Muscle of leg (tissue), 3 donors: ENCODE measurements at regions not wholly inside any gene's neighbourhood (a gene's known extent, or its start where the extent isn't known, plus 50 kb on each side); places are given as distances from the start of the nearest gene placed in this dataset.
"Not testable (repeated sequence)": the region's sequence is repeated elsewhere in the genome, so short reads cannot be mapped to it uniquely, and the experiment has no call there.

Source experiments
- DNase-seq: peaks from one replicate; pipeline ENCODE4 v3.0.0; 2013
- H3K27ac ChIP-seq: one replicate; pipeline ENCODE4 v1.5.1; 2013; ENCODE audit warnings: mild to moderate bottlenecking, low read length, control low read depth
- H3K27me3 ChIP-seq: one replicate; pipeline ENCODE4 v1.6.1; 2013; ENCODE audit warnings: low read length; ENCODE audit not compliant: control insufficient read depth, insufficient read depth
- H3K36me3 ChIP-seq: one replicate; pipeline ENCODE4 v1.6.1; 2013; ENCODE audit warnings: low read length; ENCODE audit not compliant: control insufficient read depth, insufficient read depth
- H3K4me1 ChIP-seq: one replicate; pipeline ENCODE4 v1.6.1; 2013; ENCODE audit warnings: low read length; ENCODE audit not compliant: control insufficient read depth, insufficient read depth
- H3K4me3 ChIP-seq: one replicate; pipeline ENCODE4 v1.5.1; 2013; ENCODE audit warnings: low read length, control low read depth
- H3K9me3 ChIP-seq: replicated peaks from 2 replicates; pipeline ENCODE4 v1.6.1; 2013; ENCODE audit warnings: low read depth, low read length; ENCODE audit not compliant: control insufficient read depth
- WGBS: methylation state at CpG from one replicate; pipeline ENCODE4 v1.1.5; 2013; ENCODE audit warnings: missing lambda C conversion rate; ENCODE audit not compliant: insufficient coverage; 5-methylcytosine and 5-hydroxymethylcytosine counted together

DNA sequence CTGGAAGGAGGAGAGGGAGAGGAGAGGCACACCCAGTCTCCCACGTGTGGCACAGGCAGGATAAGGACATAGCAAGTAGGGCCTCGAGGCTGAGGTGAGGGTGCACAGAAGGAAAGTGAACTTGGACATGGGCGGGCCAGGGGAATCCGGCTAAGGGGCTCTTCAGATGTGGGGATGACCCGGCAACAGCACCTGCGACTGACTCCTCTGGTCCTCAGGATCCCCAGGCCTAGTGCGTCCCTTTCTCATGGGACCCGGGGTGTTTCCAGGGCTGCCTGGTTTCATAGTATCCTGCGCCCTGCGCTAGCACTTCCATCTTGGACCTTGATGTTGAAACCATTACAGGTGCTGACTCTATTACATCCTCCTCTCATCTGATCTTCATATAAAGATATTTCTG, 96.1 kb upstream of the LYZL2 start:
- Histone ChIP-seq H3K36me3 (no peaks in the 10 kb centered on the region), H3K27me3 (no peaks in the 10 kb centered on the region), H3K27ac (no peak overlapping the region), H3K4me3 (no peak overlapping the region), H3K4me1 (peaks cover 7% of the 10 kb centered on the region), H3K9me3 (no peaks in the 10 kb centered on the region)
- WGBS: 91% methylated on average over 10 of the region's 10 CpGs
- DNase-seq: no peak

DNA sequence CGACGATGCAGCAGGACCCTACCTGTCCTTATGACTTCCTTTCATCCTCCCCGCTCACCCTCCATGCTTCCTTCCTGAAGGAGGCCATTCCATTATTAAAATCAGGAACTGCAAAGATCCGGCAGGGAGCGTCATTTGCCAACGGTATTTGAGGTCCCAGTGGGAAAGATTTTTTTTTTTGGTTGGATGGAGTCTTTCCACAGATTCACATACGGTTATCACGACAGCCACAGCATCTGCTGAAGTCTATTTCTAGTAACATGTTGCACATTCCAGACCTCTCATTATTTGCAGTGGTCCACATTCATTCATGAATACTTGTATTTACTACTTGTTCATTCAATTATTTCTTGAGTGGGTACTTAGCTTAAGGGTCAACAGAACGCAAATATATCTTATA, 94.7 kb upstream of the LYZL2 start:
- WGBS: no CpG with 5 or more reads among the region's 9 CpGs
- no peaks in the 10 kb centered on the region for H3K9me3 ChIP-seq
- H3K27ac ChIP-seq: no peak overlapping the region
- no peaks in the 10 kb centered on the region for H3K36me3 ChIP-seq
- no peak overlapping the region for H3K4me3 ChIP-seq
- peaks cover 7% of the 10 kb centered on the region for H3K4me1 ChIP-seq
- H3K27me3 ChIP-seq: no peaks in the 10 kb centered on the region
- no peak for DNase-seq

DNA sequence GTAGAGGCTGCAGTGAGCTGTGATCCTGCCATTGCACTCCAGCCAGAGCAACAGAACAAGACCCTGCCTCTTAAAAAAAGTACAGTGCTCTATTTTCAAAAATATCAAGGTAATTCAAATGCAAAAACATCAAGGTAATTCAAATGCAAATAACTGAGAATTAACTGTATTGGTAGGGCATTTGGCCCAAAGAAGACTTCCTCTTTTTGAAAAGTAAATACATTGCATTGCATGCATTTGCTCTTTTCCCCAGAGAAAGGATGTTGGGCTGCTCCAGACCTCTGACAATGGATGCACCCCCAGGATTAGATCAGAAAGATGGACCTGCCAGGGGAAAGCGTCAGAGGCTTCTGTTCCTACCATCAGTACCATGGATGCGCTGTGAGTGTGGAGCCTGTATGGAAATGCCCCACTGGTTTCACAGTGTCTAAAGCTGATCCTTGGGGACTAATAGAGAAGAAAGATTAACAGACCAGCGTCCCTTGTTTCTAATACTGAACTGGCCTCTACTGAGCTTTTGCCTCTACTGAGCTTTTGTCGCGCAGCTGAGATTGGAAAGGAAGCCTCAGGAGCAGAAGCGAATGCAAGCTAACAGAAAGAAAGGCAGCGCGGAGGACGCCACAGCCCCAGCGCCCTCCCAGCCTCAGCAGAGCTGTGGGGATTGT, 93.5 kb upstream of the LYZL2 start:
- WGBS: 83% methylated on average over 4 of the region's 10 CpGs

DNA sequence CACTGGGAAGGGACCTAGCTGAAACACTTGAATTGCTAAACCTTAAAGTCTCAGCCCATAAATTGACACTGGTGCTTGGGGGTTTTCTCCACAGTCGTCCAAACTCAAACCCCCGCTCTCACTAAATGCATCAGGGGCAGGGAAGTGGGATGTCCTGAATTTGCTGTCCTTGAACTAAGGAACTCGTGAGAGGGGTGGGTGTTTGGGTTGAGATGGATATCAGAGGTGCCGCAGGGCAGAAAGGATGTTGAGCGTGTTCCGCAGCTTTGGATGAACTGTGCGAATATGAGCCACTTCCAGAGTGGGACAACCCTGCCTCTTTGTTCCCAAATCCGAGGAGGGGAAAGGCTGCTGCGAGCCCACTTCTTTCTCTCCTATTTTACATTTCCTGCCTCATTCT, 90.3 kb upstream of the LYZL2 start:
- Histone ChIP-seq H3K27ac (no peak overlapping the region), H3K36me3 (no peaks in the 10 kb centered on the region), H3K4me3 (no peak overlapping the region), H3K27me3 (no peaks in the 10 kb centered on the region), H3K4me1 (no peaks in the 10 kb centered on the region), H3K9me3 (no peaks in the 10 kb centered on the region)
- 80% methylated on average over 1 of the region's 9 CpGs for WGBS
- no peak for DNase-seq

More for the DNA sequence above, 93.5 kb upstream of the LYZL2 start:
- no peak for DNase-seq
- Histone ChIP-seq H3K36me3 (no peaks in the 10 kb centered on the region), H3K27ac (no peak overlapping the region), H3K27me3 (no peaks in the 10 kb centered on the region), H3K9me3 (no peaks in the 10 kb centered on the region), H3K4me1 (peaks cover 7% of the 10 kb centered on the region), H3K4me3 (no peak overlapping the region)

DNA sequence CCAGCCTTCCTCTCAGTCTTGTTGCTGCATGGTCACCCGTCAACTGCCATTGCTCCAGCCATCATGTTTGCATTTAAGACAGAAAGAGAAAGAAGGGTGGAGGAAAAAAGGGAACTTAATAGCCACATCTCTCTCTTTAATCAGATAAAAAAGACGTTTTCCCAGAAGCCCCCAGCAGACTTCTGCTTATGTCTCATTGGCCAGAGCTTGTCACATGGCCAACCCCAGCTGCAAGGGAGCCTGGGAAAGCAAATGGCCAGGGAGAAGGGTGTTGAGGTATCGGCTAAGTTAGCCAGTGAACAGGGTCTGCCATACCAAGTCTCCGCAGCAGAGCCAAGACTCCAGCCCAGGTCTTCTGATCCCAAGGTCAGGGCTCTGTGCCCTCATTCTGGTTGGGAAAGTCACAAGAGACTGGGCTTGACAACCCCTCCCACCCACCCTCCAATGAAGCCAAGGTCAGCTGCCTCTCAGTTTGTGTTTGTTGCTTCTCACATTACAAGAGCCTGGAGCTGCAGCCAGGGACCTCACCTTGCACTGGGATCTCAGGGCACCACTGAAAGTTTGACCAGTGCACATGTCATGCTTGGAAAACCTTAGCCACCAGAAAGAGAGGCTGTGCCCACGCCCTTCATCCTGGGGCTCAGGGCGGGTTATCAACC, 80.3 kb upstream of the LYZL2 start:
- H3K36me3 ChIP-seq: no peaks in the 10 kb centered on the region
- H3K9me3 ChIP-seq: peaks cover 9% of the 10 kb centered on the region
- no peak overlapping the region for H3K4me3 ChIP-seq
- no peaks in the 10 kb centered on the region for H3K27me3 ChIP-seq
- H3K27ac ChIP-seq: no peak overlapping the region
- H3K4me1 ChIP-seq: peaks cover 3% of the 10 kb centered on the region
- 83% methylated on average over 2 of the region's 6 CpGs for WGBS
- no peak for DNase-seq

DNA sequence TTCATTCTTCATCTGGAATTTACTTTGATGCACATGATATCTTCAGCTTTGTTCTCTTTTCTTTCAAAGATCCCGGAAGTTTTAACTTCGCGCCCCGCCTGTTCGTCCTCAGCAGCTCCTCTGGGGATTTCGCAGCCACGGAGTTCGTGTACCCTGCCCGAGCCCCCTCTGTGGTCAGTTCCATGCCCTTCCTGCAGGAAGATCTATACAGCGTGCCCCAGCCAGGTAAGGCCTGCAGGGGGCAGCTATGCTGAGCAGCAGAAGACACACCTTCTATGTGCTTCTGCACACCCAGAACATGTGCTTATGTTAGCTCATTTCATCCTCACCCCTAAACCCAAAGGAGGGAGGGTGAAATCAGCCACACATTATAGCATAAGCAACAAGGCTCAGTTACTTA, 79.7 kb upstream of the LYZL2 start:
- Histone ChIP-seq H3K9me3 (peaks cover 8% of the 10 kb centered on the region), H3K27ac (no peak overlapping the region), H3K4me1 (peaks cover 3% of the 10 kb centered on the region), H3K4me3 (no peak overlapping the region), H3K27me3 (no peaks in the 10 kb centered on the region), H3K36me3 (no peaks in the 10 kb centered on the region)
- no peak for DNase-seq
- 86% methylated on average over 9 of the region's 10 CpGs for WGBS

DNA sequence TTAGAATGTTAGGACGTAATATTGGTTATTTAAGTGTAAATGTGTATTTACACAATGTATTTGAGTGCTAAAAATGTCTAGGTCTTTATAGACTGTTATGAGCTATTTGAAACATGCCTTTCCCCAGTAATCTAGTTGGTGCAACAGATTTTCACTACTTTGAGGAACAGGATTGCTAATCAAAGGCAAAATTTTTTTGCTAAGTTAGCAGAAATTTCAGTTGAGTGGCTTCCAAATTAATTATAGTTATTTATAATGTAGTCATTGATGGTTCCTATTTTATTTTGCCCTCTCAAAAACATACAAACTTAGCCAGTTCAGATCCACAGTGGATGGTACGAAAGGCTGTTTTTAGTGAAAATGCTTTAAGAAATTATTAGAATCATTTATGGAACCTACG, 78.7 kb upstream of the LYZL2 start:
- Histone ChIP-seq H3K27me3 (no peaks in the 10 kb centered on the region), H3K27ac (no peak overlapping the region), H3K9me3 (no peaks in the 10 kb centered on the region), H3K36me3 (no peaks in the 10 kb centered on the region), H3K4me3 (no peak overlapping the region), H3K4me1 (peaks cover 3% of the 10 kb centered on the region)
- no peak for DNase-seq
- no CpG with 5 or more reads among the region's 3 CpGs for WGBS

DNA sequence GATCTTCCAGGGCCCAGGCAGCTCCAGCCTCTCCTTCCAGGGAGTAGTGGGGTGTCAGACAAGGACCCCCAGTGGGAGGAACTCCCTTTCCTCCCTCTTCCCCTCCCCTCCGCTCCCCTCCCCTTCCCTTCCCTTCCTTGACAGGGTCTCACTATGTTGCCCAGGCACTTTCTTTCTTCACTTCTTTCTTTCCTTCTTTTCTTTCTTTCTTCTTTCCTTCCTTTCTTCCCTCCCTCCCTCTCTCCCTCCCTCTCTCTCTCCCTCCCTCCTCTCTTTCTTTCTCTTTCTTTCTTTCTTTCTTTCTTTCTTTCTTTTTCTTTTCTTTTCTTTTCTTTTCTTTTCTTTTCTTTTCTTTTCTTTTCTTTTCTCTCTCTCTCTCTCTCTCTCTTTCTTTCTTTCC, 76.6 kb upstream of the LYZL2 start:
- not testable (repeated sequence) for H3K36me3 ChIP-seq
- H3K4me1 ChIP-seq: peaks cover 11% of the 10 kb centered on the region
- WGBS: 100% methylated on average over 1 of the region's 1 CpG

DNA sequence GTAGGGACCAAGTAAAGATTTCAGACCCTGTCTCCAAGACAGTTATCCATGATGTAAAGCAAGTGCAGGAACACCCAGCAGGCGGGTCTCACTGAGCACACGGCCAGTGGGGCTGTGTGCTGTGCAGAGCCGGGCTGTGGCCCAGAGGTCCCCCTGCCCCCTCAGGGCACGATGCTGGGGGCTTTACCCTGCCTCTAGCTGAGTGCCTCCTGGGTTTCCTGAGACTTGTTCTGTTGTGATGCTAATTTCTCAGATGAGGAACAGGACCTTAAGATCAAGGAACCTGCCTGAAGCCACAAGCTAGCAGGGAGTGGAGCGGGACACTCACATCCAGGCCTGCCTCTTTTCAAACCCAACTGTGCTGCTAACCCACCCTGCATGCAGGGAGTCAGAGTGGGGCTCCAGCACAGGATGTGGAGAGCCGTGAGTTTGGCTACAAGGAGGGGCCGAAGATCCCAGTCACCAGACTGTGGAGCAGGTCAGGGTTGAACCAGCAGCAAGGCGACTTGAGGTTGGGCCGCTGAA, 76.1 kb upstream of the LYZL2 start:
- no peaks in the 10 kb centered on the region for H3K36me3 ChIP-seq
- H3K4me1 ChIP-seq: peaks cover 11% of the 10 kb centered on the region
- 43% methylated on average over 4 of the region's 9 CpGs for WGBS
- no peak for DNase-seq
- no peak overlapping the region for H3K27ac ChIP-seq
- H3K9me3 ChIP-seq: no peaks in the 10 kb centered on the region
- no peaks in the 10 kb centered on the region for H3K27me3 ChIP-seq
- H3K4me3 ChIP-seq: no peak overlapping the region

More for the DNA sequence above, 76.6 kb upstream of the LYZL2 start:
- H3K4me3 ChIP-seq, H3K27me3 ChIP-seq, H3K9me3 ChIP-seq, H3K27ac ChIP-seq, DNase-seq: not testable (repeated sequence)

DNA sequence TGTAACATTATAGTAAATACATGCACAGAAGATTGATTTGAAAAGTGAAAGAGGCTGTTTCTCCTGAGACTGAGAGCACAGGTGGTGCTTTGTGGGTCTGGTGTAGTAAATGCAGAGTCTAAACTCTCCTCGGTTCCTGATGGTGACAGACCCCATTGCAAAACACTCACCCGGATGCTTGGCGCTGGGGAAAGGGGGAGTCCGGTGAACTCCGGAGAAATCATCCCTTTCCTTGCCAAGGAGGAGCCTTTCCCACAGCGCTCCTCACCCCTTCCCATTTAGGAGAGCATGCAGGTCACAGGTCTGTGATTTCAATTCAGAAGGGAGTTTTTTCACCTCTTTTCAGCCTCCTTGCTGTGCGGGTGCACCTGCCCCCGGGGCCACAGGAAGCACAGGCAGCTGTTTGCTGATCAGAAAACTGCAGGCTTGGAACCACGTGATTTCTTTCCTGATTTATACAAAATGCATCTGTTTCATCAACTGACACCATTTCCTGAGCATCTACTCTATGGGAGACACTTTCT, 75.6 kb upstream of the LYZL2 start:
- Histone ChIP-seq H3K36me3 (no peaks in the 10 kb centered on the region), H3K4me1 (peaks cover 11% of the 10 kb centered on the region), H3K4me3 (no peak overlapping the region), H3K27me3 (no peaks in the 10 kb centered on the region), H3K9me3 (no peaks in the 10 kb centered on the region), H3K27ac (no peak overlapping the region)
- WGBS: 13% methylated on average over 6 of the region's 9 CpGs
- DNase-seq: no peak
